GM21423 (cell line): ENCODE measurements at regions not wholly inside any gene's neighbourhood (a gene's known extent, or its start where the extent isn't known, plus 50 kb on each side); places are given as distances from the start of the nearest gene placed in this dataset.
"Not testable (repeated sequence)": the region's sequence is repeated elsewhere in the genome, so short reads cannot be mapped to it uniquely, and the experiment has no call there.

ENCODE experiments used
- ATAC-seq: cut with Tn5 transposase; IDR thresholded peaks from one replicate; pipeline ENCODE4 v1.9.1; 2021; ENCODE audit warnings: mild to moderate bottlenecking, moderate library complexity; ENCODE audit not compliant: unreplicated experiment

GRCh38 chr10:45111509-45111908 lies 110.8 kb downstream of the ZNF22 start:
- no peak for ATAC-seq

GRCh38 chr10:45117940-45118339 lies 117.2 kb downstream of the ZNF22 start:
- ATAC-seq = not testable (repeated sequence)

- no peak for ATAC-seq
Measured at GRCh38 chr10:45118929-45119328, 118.2 kb downstream of the ZNF22 start.

- ATAC-seq = not testable (repeated sequence)
Measured at GRCh38 chr10:45122180-45122860, 121.6 kb downstream of the ZNF22 start.

- ATAC-seq = no peak
Measured at GRCh38 chr10:45135443-45136198, 134.9 kb downstream of the ZNF22 start.

GRCh38 chr10:45136256-45136655 lies 135.5 kb downstream of the ZNF22 start:
- no peak for ATAC-seq

- no peak for ATAC-seq
Measured at GRCh38 chr10:45144326-45145070, 143.8 kb downstream of the ZNF22 start.

GRCh38 chr10:45145143-45145542 lies 144.4 kb downstream of the ZNF22 start:
- not testable (repeated sequence) for ATAC-seq

- ATAC-seq = no peak
Measured at GRCh38 chr10:45147000-45147399, 146.3 kb downstream of the ZNF22 start.

- ATAC-seq = no peak
Measured at GRCh38 chr10:45150997-45151396, 150.3 kb downstream of the ZNF22 start.

- ATAC-seq = no peak
Measured at GRCh38 chr10:45151467-45152214, 150.9 kb downstream of the ZNF22 start.

- ATAC-seq = no peak
Measured at GRCh38 chr10:45152726-45153125, 152.0 kb downstream of the ZNF22 start.

GRCh38 chr10:45154502-45154901 lies 153.8 kb downstream of the ZNF22 start:
- no peak for ATAC-seq

GRCh38 chr10:45155784-45156183 lies 155.1 kb downstream of the ZNF22 start:
- ATAC-seq = no peak

GRCh38 chr10:45160271-45160670 lies 155.1 kb downstream of the OR13A1 start:
- no peak for ATAC-seq

GRCh38 chr10:45163315-45163975 lies 152.0 kb downstream of the OR13A1 start:
- ATAC-seq = no peak

- ATAC-seq = not testable (repeated sequence)
Measured at GRCh38 chr10:45175520-45176118, 139.8 kb downstream of the OR13A1 start.

GRCh38 chr10:45179691-45180090 lies 135.7 kb downstream of the OR13A1 start:
- no peak for ATAC-seq

- no peak for ATAC-seq
Measured at GRCh38 chr10:45180507-45180906, 134.9 kb downstream of the OR13A1 start.
